Testis (tissue), 2 donors: ENCODE measurements at regions not wholly inside any gene's neighbourhood (a gene's known extent, or its start where the extent isn't known, plus 50 kb on each side); places are given as distances from the start of the nearest gene placed in this dataset.

Source experiments
- DNase-seq: peaks from one replicate; pipeline ENCODE4 v3.0.0-alpha.2; 2019
- H3K27ac ChIP-seq, 2 donors: fragments of 200-600 bp; sonication (generic); one replicate each; pipeline ENCODE4 v1.5.1; 2019
- H3K27me3 ChIP-seq: fragments of 200-600 bp; sonication (generic); one replicate; pipeline ENCODE4 v1.5.1; 2019
- H3K36me3 ChIP-seq: fragments of 200-600 bp; sonication (generic); one replicate; pipeline ENCODE4 v1.5.1; 2017; ENCODE audit warnings: low read depth; ENCODE audit errors: missing control alignments
- H3K4me1 ChIP-seq: fragments of 200-600 bp; sonication (generic); one replicate; pipeline ENCODE4 v1.5.1; 2019
- H3K4me3 ChIP-seq, 2 donors: fragments of 200-600 bp; sonication (generic); one replicate each; pipeline ENCODE4 v1.5.1; 2017 to 2019
- H3K9me3 ChIP-seq: fragments of 200-600 bp; sonication (generic); one replicate; pipeline ENCODE4 v1.5.1; 2017
- POLR2A ChIP-seq: fragments of 450-650 bp; IDR thresholded peaks from one replicate; pipeline ENCODE4 v1.6.1; 2017; ENCODE audit warnings: antibody characterized with exemption, mild to moderate bottlenecking, moderate library complexity
- WGBS, 2 donors: methylation state at CpG; one replicate each; pipeline ENCODE4 v1.1.5; 2018; 5-methylcytosine and 5-hydroxymethylcytosine counted together
- intact Hi-C: fragments of 100-400 bp; cut with DNase I; formaldehyde crosslinking; loops from one replicate; pipeline ENCODE4 v1.15.1; 2023; ENCODE audit warnings: low total_unique reads
- TF ChIP-seq, protein P1 (sequence below), 3 experiments: fragments of 450-650 bp in 2 of 3; fragments of 200-600 bp in 1 of 3; sonication (generic) in 1 of 3; IDR thresholded peaks; one replicate each; pipeline ENCODE4 v1.5.1; 2016 to 2019; ENCODE audit warnings: antibody characterized with exemption in 3 of 3, mild to moderate bottlenecking in 2 of 3, moderate library complexity in 1 of 3

DNA sequence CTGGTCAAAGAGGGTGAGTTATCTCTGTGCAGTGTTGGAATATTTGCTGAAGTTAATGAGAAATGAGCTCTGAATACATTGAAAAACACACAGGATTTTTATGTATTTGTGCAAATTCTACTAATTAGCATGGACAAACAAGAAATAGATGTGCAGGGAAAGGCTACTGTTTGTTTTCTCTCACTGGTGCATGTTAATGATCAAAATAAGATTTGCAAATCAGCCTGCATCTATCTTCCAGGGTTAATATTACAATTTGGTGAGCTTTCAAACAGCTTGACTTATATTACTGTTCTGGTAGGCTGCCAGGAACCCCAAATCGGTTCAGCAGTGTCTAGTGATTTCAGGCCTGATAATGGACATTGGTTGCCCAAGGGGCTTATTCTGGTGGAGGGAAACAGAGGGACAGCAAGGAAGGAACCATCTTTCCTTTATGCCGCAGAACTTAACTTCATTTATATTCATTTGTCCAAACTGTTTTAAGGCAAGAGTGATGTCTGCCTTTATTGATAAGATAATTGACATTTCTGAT lies 93.8 kb upstream of the REG3A start:
- intact Hi-C loops, result no loop called here
- TF ChIP-seq, protein P1, sequence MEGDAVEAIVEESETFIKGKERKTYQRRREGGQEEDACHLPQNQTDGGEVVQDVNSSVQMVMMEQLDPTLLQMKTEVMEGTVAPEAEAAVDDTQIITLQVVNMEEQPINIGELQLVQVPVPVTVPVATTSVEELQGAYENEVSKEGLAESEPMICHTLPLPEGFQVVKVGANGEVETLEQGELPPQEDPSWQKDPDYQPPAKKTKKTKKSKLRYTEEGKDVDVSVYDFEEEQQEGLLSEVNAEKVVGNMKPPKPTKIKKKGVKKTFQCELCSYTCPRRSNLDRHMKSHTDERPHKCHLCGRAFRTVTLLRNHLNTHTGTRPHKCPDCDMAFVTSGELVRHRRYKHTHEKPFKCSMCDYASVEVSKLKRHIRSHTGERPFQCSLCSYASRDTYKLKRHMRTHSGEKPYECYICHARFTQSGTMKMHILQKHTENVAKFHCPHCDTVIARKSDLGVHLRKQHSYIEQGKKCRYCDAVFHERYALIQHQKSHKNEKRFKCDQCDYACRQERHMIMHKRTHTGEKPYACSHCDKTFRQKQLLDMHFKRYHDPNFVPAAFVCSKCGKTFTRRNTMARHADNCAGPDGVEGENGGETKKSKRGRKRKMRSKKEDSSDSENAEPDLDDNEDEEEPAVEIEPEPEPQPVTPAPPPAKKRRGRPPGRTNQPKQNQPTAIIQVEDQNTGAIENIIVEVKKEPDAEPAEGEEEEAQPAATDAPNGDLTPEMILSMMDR (IDR thresholded peaks at IDR 0.05), result no peak
- no peak for TF ChIP-seq POLR2A

DNA sequence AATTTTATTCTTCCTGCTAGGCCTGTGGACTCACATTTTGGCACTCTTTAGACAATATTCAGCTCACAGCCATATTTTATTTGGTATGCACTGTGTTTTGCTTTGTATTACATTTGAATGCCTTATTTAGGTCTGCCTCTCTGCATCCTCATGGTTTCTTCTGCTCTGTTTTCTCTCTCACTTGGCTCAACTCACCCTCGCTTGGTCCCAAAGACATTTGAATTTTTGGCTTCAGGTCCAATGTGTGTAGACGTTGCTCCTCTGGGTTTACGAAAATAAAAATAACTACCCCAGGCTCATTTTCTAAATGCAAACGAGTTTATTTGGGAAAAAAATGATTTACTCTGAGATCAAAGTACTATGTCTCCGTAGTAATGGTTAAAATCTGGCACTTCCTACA lies 91.1 kb upstream of the REG3A start:
- 84 to 87% methylated on average over 5 of the region's 5 CpGs for whole genome bisulfite sequencing, 2 donors

More for the DNA sequence above, 93.8 kb upstream of the REG3A start:
- no peaks in the 10 kb centered on the region for H3K9me3 ChIP-seq
- 81 to 83% methylated on average over 2 of the region's 2 CpGs for WGBS, 2 donors
- H3K36me3 ChIP-seq, result no peaks in the 10 kb centered on the region
- H3K27ac ChIP-seq, result no peak overlapping the region
- DNase-seq, result no peak
- H3K4me3 ChIP-seq, result no peak overlapping the region
- H3K27me3 ChIP-seq, result no peaks in the 10 kb centered on the region
- no peaks in the 10 kb centered on the region for H3K4me1 ChIP-seq

DNA sequence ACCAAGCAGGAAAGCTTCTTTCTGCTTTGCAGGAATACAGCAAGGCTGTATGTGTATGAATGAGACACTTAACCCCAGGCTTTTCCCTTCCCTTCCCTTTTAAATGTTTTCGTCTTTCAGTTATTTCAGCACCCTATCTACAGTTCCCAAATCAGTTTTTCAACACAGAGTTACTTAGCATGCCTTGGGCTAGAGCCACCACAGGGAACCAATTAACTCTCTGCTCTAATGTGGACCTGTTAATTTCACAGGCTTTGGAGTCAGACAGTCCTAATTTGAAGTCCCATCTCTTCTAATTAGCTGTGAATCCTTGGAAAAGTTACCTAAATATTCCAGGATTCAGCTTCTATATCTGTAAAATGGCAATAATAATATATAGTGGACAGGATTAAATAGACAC lies 89.2 kb upstream of the REG3A start:
- WGBS, 2 donors, result 90% methylated on average over 1 of the region's 1 CpG
- no peak overlapping the region for H3K27ac ChIP-seq
- H3K9me3 ChIP-seq, result no peaks in the 10 kb centered on the region
- no peak for TF ChIP-seq POLR2A
- TF ChIP-seq, protein P1 (IDR thresholded peaks at IDR 0.05), result no peak
- no peaks in the 10 kb centered on the region for H3K27me3 ChIP-seq
- no peaks in the 10 kb centered on the region for H3K36me3 ChIP-seq
- no peaks in the 10 kb centered on the region for H3K4me1 ChIP-seq
- H3K4me3 ChIP-seq, result no peak overlapping the region
- intact Hi-C loops, result no loop called here
- DNase-seq, result no peak

More for the DNA sequence above, 91.1 kb upstream of the REG3A start:
- H3K27me3 ChIP-seq, result no peaks in the 10 kb centered on the region
- no peak overlapping the region for H3K27ac ChIP-seq
- no peaks in the 10 kb centered on the region for H3K36me3 ChIP-seq
- TF ChIP-seq, protein P1 (IDR thresholded peaks at IDR 0.05), result no peak
- TF ChIP-seq POLR2A, result no peak
- DNase-seq, result no peak
- H3K9me3 ChIP-seq, result no peaks in the 10 kb centered on the region
- H3K4me1 ChIP-seq, result no peaks in the 10 kb centered on the region
- H3K4me3 ChIP-seq, result no peak overlapping the region
- intact Hi-C loops, result no loop called here

DNA sequence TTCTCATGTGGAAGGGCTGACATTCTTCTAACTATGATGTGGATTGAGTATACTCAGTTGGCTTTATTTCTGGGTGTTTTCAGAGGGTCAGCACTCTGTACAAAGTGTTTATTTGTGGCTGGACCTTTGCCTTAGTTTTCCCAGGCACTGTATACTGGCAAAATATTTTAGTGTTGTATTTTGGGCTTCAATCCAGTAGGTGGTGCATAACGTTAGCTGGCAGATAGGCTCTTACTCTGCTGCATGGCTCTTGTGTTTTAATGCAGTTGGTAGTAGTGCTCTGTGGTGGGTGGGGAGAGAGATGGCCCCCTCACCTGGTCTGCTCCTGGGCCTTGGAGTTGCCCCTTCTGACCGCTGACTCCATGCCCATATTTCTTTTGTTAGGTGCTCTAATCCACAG lies 75.6 kb upstream of the REG3A start:
- Histone ChIP-seq H3K9me3 (no peaks in the 10 kb centered on the region), H3K36me3 (no peaks in the 10 kb centered on the region), H3K4me1 (no peaks in the 10 kb centered on the region), H3K27ac (no peak overlapping the region), H3K4me3 (no peak overlapping the region), H3K27me3 (no peaks in the 10 kb centered on the region)
- TF ChIP-seq POLR2A, result no peak
- TF ChIP-seq, protein P1 (IDR thresholded peaks at IDR 0.05), result no peak
- no peak for DNase-seq
- intact Hi-C loops, result no loop called here
- 57 to 88% methylated on average over 1 to 2 of the region's 2 CpGs for WGBS, 2 donors

DNA sequence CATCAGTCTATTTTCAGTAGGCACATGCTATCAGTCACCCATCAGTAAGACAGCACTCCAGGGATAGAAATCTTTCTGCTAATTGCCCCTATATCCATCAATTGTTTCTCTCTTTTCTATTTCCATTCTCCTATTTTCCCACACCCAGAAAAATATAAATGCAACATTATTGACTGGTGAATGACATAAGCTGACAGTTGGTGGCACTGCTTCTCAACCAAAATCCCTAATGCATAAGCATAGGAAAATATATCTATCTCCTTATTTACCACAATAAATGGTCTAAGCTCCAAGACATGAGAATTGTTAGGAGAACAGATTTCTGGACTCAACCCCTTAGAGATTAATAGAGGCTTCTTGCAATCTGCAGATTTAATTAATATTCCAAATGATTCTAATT lies 64.0 kb upstream of the REG3A start:
- H3K4me1 ChIP-seq, result no peaks in the 10 kb centered on the region
- TF ChIP-seq, protein P1 (IDR thresholded peaks at IDR 0.05), result peak in 1 of 3 experiments; percentile 8
- no peak for TF ChIP-seq POLR2A
- no peak overlapping the region for H3K27ac ChIP-seq
- no peaks in the 10 kb centered on the region for H3K36me3 ChIP-seq
- DNase-seq, result peak; percentile 19
- no peaks in the 10 kb centered on the region for H3K9me3 ChIP-seq
- intact Hi-C loops, result no loop called here
- H3K27me3 ChIP-seq, result no peaks in the 10 kb centered on the region
- H3K4me3 ChIP-seq, result no peak overlapping the region
